ENCODE measurements at regions not wholly inside any gene's neighbourhood (a gene's known extent, or its start where the extent isn't known, plus 50 kb on each side); places are given as distances from the start of the nearest gene placed in this dataset.
A peak's percentile ranks its signal among the peaks of the same experiment; 100 is the strongest.

DNA sequence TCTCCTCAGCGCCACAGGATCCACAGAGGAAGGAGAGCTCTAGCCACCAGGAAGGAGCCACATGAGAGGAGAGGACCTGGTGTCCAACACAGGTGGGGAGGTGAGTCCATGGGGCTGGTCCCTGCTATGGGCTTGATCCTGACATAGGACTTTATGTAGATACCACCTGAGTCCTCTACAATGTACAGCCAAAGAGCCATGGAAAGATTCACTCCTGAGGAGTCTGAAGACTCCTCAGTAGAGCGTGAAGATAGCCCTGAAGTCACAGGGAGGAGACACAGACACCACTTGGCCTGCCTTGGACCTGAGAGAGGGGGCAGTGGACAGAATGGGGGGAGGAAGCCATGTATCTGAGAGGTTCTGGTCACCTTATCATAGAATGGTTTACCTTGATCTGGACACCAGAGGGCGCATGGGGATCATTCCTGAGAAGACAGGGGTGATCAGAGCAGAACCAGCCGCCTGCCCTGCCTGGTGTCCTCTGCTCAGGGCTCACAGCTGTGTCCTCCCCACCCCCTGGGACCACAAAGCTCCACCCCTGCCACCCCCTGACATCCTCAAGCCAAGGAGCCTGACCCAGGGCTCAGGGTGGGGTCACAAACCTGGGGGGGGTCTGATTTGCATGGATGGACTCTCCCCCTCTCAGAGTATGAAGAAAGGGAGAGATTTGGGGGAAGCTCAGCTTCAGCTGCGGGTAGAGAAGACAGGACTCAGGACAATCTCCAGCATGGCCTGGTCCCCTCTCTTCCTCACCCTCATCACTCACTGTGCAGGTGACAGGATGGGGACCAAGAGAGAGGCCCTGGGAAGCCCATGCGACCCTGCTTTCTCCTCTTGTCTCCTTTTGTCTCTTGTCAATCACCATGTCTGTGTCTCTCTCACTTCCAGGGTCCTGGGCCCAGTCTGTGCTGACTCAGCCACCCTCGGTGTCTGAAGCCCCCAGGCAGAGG, 77.0 kb downstream of the ZNF280B start (continued):
- TF ChIP-seq, protein P1, sequence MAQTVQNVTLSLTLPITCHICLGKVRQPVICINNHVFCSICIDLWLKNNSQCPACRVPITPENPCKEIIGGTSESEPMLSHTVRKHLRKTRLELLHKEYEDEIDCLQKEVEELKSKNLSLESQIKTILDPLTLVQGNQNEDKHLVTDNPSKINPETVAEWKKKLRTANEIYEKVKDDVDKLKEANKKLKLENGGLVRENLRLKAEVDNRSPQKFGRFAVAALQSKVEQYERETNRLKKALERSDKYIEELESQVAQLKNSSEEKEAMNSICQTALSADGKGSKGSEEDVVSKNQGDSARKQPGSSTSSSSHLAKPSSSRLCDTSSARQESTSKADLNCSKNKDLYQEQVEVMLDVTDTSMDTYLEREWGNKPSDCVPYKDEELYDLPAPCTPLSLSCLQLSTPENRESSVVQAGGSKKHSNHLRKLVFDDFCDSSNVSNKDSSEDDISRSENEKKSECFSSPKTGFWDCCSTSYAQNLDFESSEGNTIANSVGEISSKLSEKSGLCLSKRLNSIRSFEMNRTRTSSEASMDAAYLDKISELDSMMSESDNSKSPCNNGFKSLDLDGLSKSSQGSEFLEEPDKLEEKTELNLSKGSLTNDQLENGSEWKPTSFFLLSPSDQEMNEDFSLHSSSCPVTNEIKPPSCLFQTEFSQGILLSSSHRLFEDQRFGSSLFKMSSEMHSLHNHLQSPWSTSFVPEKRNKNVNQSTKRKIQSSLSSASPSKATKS (CRISPR knock-in tag; IDR thresholded peaks at IDR 0.05), result peak; percentile 53; the same call in 1 of the 2 replicates
- no peak for TF ChIP-seq CHCHD3 (CRISPR knock-in tag; IDR thresholded peaks at IDR 0.05)
- no peak for TF ChIP-seq CEBPG (CRISPR knock-in tag; IDR thresholded peaks at IDR 0.05)
- no peak for TF ChIP-seq CEBPG (tag; conservative IDR thresholded peaks at IDR 0.05 in 1 of 2, IDR thresholded peaks at IDR 0.05 in 1 of 2)
- no peak for TF ChIP-seq MECOM (CRISPR knock-in tag; IDR thresholded peaks at IDR 0.05)
- TF ChIP-seq IFI16 (CRISPR knock-in tag; IDR thresholded peaks at IDR 0.05), result no peak
- peak; percentile 59; the same call in 1 of the 2 replicates for TF ChIP-seq NR2F6 (CRISPR knock-in tag; IDR thresholded peaks at IDR 0.05)
- no peak for TF ChIP-seq TCF7 (IDR thresholded peaks at IDR 0.05; ENCODE audit: borderline replicate concordance)
- TF ChIP-seq ZNF140 (CRISPR knock-in tag; IDR thresholded peaks at IDR 0.05), result no peak
- TF ChIP-seq PPARD (CRISPR knock-in tag; IDR thresholded peaks at IDR 0.05), result no peak
- no peak for TF ChIP-seq ZNF445 (CRISPR knock-in tag; IDR thresholded peaks at IDR 0.05; ENCODE audit: low read depth)
- peak; percentile 20; the same call in 1 of the 2 replicates for TF ChIP-seq GTF2F1 (IDR thresholded peaks at IDR 0.05; ENCODE audit: low read depth, low read length)
- peak; percentile 76 for TF ChIP-seq SETDB1 (IDR thresholded peaks at IDR 0.05; ENCODE audit: low read length)
- peak; percentile 92 for TF ChIP-seq XRCC5 (IDR thresholded peaks at IDR 0.05; ENCODE audit: low read depth, low read length)
- TF ChIP-seq, protein P2, sequence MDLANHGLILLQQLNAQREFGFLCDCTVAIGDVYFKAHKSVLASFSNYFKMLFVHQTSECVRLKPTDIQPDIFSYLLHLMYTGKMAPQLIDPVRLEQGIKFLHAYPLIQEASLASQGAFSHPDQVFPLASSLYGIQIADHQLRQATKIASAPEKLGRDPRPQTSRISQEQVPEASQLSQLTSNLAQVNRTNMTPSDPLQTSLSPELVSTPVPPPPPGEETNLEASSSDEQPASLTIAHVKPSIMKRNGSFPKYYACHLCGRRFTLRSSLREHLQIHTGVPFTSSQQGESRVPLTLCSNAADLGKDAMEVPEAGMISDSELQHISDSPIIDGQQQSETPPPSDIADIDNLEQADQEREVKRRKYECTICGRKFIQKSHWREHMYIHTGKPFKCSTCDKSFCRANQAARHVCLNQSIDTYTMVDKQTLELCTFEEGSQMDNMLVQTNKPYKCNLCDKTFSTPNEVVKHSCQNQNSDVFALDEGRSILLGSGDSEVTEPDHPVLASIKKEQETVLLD (IDR thresholded peaks at IDR 0.05), result no peak
- TF ChIP-seq RBM14 (IDR thresholded peaks at IDR 0.05; ENCODE audit: borderline replicate concordance, insufficient read depth, low read depth, low read length), result no peak
- no peak for TF ChIP-seq MAFG (tag; conservative IDR thresholded peaks at IDR 0.05)
- TF ChIP-seq ZNF324 (CRISPR knock-in tag; IDR thresholded peaks at IDR 0.05), result no peak
- TF ChIP-seq ZNF561 (CRISPR knock-in tag; conservative IDR thresholded peaks at IDR 0.05), result 0 out of 2 replicates have a peak, but pooled peaks have one; percentile 41
- TF ChIP-seq CSDE1 (IDR thresholded peaks at IDR 0.05), result no peak
- TF ChIP-seq, protein P3, sequence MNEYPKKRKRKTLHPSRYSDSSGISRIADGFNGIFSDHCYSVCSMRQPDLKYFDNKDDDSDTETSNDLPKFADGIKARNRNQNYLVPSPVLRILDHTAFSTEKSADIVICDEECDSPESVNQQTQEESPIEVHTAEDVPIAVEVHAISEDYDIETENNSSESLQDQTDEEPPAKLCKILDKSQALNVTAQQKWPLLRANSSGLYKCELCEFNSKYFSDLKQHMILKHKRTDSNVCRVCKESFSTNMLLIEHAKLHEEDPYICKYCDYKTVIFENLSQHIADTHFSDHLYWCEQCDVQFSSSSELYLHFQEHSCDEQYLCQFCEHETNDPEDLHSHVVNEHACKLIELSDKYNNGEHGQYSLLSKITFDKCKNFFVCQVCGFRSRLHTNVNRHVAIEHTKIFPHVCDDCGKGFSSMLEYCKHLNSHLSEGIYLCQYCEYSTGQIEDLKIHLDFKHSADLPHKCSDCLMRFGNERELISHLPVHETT (CRISPR knock-in tag; conservative IDR thresholded peaks at IDR 0.05 in 1 of 2, IDR thresholded peaks at IDR 0.05 in 1 of 2), result no peak
